H1 (cell line): ENCODE measurements at regions not wholly inside any gene's neighbourhood (a gene's known extent, or its start where the extent isn't known, plus 50 kb on each side); places are given as distances from the start of the nearest gene placed in this dataset.

Experiments
- CTCF ChIA-PET: fragments of 300-600 bp; sonication (Branson Sonifier 250); formaldehyde crosslinking; loops from one replicate; lab custom pipeline; 2021; ENCODE audit not compliant: partially characterized antibody; lab: Charles Lee
- POLR2A ChIA-PET: fragments of 300-600 bp; sonication (Branson Sonifier 250); formaldehyde crosslinking; loops from one replicate; lab custom pipeline; 2021; ENCODE audit warnings: inconsistent platforms; ENCODE audit not compliant: partially characterized antibody; lab: Charles Lee
- DNase-seq, 2 experiments: peaks; one replicate each; pipeline versions ENCODE4 v3.0.0 to v3.0.0-alpha.2; 2010 to 2022; ENCODE audit warnings: low spot score in 2 of 2, low read depth in 1 of 2, mixed read lengths in 1 of 2
- FAIRE-seq: peaks from 2 replicates; lab custom pipeline; 2011; peaks lifted over from hg19 to GRCh38; lab: Jason Lieb, UNC
- H2AFZ ChIP-seq: 2 replicates; pipeline ENCODE4 v1.8.1; 2012; ENCODE audit warnings: low read length, inconsistent platforms
- H2AK5ac ChIP-seq: 2 replicates; pipeline ENCODE4 v1.6.1; 2013; ENCODE audit warnings: low read depth, low read length
- H2BK120ac ChIP-seq: replicated peaks from 2 replicates; pipeline ENCODE3; 2013; ENCODE audit warnings: low read depth, low read length, inconsistent platforms
- H2BK12ac ChIP-seq: 2 replicates; pipeline ENCODE4 v1.6.1; 2013; ENCODE audit warnings: low read depth, low read length
- H2BK15ac ChIP-seq: 2 replicates; pipeline ENCODE4 v1.6.1; 2013; ENCODE audit warnings: low read length
- H2BK20ac ChIP-seq: 2 replicates; pipeline ENCODE4 v1.6.1; 2013; ENCODE audit warnings: low read length
- H2BK5ac ChIP-seq: 2 replicates; pipeline ENCODE4 v1.6.1; 2013; ENCODE audit warnings: low read depth, low read length
- H3K14ac ChIP-seq: 2 replicates; pipeline ENCODE4 v1.6.1; 2013; ENCODE audit warnings: inconsistent platforms; ENCODE audit not compliant: insufficient read length
- H3K18ac ChIP-seq: 2 replicates; pipeline ENCODE4 v1.6.1; 2013; ENCODE audit warnings: low read length; ENCODE audit errors: extremely low read depth
- H3K23ac ChIP-seq: 2 replicates; pipeline ENCODE4 v1.6.1; 2013; ENCODE audit warnings: inconsistent platforms; ENCODE audit not compliant: insufficient read length
- H3K23me2 ChIP-seq: 2 replicates; pipeline ENCODE4 v1.6.1; 2013; ENCODE audit warnings: low read depth, low read length
- H3K27ac ChIP-seq: 2 replicates; pipeline ENCODE4 v1.6.1; 2011; ENCODE audit warnings: low read depth, low read length, inconsistent platforms
- H3K27me3 ChIP-seq, 4 experiments: replicated peaks in 1 of 4; 1 replicate in 1 of 4; 2 replicates in 3 of 4; pipeline versions ENCODE4 v1.6.1 to v1.8.1; 2011 to 2013; ENCODE audit warnings: low read length in 3 of 4, mild to moderate bottlenecking in 3 of 4, inconsistent platforms in 2 of 4, mixed read lengths in 2 of 4, moderate library complexity in 1 of 4; ENCODE audit not compliant: control insufficient read depth in 3 of 4, insufficient read depth in 3 of 4; ENCODE audit errors: extremely low read depth in 1 of 4
- H3K36me3 ChIP-seq, 4 experiments: 2 replicates each; pipeline versions ENCODE4 v1.6.1 to v1.8.1; 2011 to 2013; ENCODE audit warnings: mild to moderate bottlenecking in 4 of 4, low read length in 3 of 4, moderate library complexity in 2 of 4, control low read depth in 1 of 4, inconsistent platforms in 1 of 4; ENCODE audit not compliant: insufficient read depth in 4 of 4, control insufficient read depth in 2 of 4
- H3K4ac ChIP-seq: replicated peaks from 2 replicates; pipeline ENCODE3; 2013; ENCODE audit warnings: low read length, low read depth, mixed read lengths, inconsistent platforms; ENCODE audit not compliant: insufficient read length
- H3K4me1 ChIP-seq, 4 experiments: replicated peaks in 1 of 4; 1 replicate in 1 of 4; 2 replicates in 3 of 4; pipeline versions ENCODE4 v1.6.1 to v1.8.1; 2011 to 2013; ENCODE audit warnings: low read length in 3 of 4, inconsistent platforms in 2 of 4, mixed read lengths in 1 of 4; ENCODE audit not compliant: insufficient read depth in 4 of 4, control insufficient read depth in 3 of 4
- H3K4me2 ChIP-seq, 2 experiments: 2 replicates each; pipeline versions ENCODE4 v1.6.1 to v1.8.1; 2011 to 2013; ENCODE audit warnings: low read depth in 2 of 2, low read length in 2 of 2, control low read depth in 1 of 2, inconsistent platforms in 1 of 2, mild to moderate bottlenecking in 1 of 2; ENCODE audit not compliant: insufficient read depth in 1 of 2
- H3K4me3 ChIP-seq, 4 experiments: fragments of 200-600, 300-600 bp in 1 of 4; sonication (generic), shearing (Covaris generic), sonication (Bioruptor Twin) in 1 of 4; 2 replicates each; pipeline versions ENCODE4 v1.5.1 to v1.8.1; 2011 to 2016; ENCODE audit warnings: low read length in 4 of 4, low read depth in 3 of 4, control low read depth in 2 of 4, inconsistent platforms in 2 of 4, mild to moderate bottlenecking in 2 of 4, mixed read lengths in 1 of 4, moderate library complexity in 1 of 4; ENCODE audit not compliant: insufficient read depth in 2 of 4; ENCODE audit errors: extremely low read depth in 1 of 4
- H3K56ac ChIP-seq: replicated peaks from 2 replicates; pipeline ENCODE3; 2013; ENCODE audit warnings: low read depth, mild to moderate bottlenecking, mixed read lengths, low read length, inconsistent platforms; ENCODE audit not compliant: insufficient read length
- H3K79me1 ChIP-seq: 2 replicates; pipeline ENCODE4 v1.6.1; 2013; ENCODE audit warnings: low read depth, low read length, control low read depth
- H3K79me2 ChIP-seq, 2 experiments: 2 replicates each; pipeline versions ENCODE4 v1.6.1 to v1.8.1; 2012 to 2013; ENCODE audit warnings: low read length in 2 of 2, mild to moderate bottlenecking in 2 of 2, inconsistent platforms in 1 of 2; ENCODE audit not compliant: insufficient read depth in 2 of 2, control insufficient read depth in 1 of 2
- H3K9ac ChIP-seq, 4 experiments: replicated peaks in 1 of 4; 1 replicate in 1 of 4; 2 replicates in 3 of 4; pipeline versions ENCODE4 v1.6.1 to v1.8.1; 2011 to 2013; ENCODE audit warnings: low read depth in 3 of 4, low read length in 3 of 4, control low read depth in 2 of 4, mild to moderate bottlenecking in 2 of 4, moderate library complexity in 2 of 4, inconsistent platforms in 1 of 4; ENCODE audit errors: extremely low read depth in 1 of 4
- H3K9me3 ChIP-seq, 2 experiments: 2 replicates each; pipeline versions ENCODE4 v1.6.1 to v1.8.1; 2012 to 2013; ENCODE audit warnings: mild to moderate bottlenecking in 2 of 2, moderate library complexity in 2 of 2, control low read depth in 1 of 2, inconsistent platforms in 1 of 2, low read depth in 1 of 2, low read length in 1 of 2, mixed read lengths in 1 of 2; ENCODE audit not compliant: insufficient read depth in 2 of 2
- H4K20me1 ChIP-seq, 2 experiments: replicated peaks in 1 of 2; 2 replicates each; pipeline versions ENCODE3 to v1.8.1; 2011 to 2013; ENCODE audit warnings: inconsistent platforms in 2 of 2, low read length in 2 of 2, mild to moderate bottlenecking in 1 of 2; ENCODE audit not compliant: insufficient read depth in 2 of 2, control insufficient read depth in 1 of 2
- H4K5ac ChIP-seq: 2 replicates; pipeline ENCODE4 v1.6.1; 2013; ENCODE audit warnings: low read length, low read depth, mixed read lengths, inconsistent platforms; ENCODE audit not compliant: insufficient read length
- H4K8ac ChIP-seq: 2 replicates; pipeline ENCODE4 v1.8.0; 2013; ENCODE audit warnings: mild to moderate bottlenecking, moderate library complexity, low read length, inconsistent platforms; ENCODE audit not compliant: insufficient read depth; ENCODE audit errors: extremely low read depth
- H4K91ac ChIP-seq: replicated peaks from 2 replicates; pipeline ENCODE3; 2013; ENCODE audit warnings: low read length, mixed read lengths, inconsistent platforms; ENCODE audit not compliant: insufficient read length
- CBX5 ChIP-seq: fragments of 300-800, 300-1000 bp; sonication (generic); IDR thresholded peaks from 2 replicates; pipeline ENCODE4 v1.7.1; 2016; ENCODE audit warnings: antibody characterized with exemption, low read length, low read depth
- GABPA ChIP-seq: IDR thresholded peaks from 2 replicates; pipeline ENCODE4 v1.6.1; 2011; ENCODE audit warnings: mild to moderate bottlenecking, low read length, moderate library complexity, borderline replicate concordance; ENCODE audit not compliant: insufficient read depth
- NRF1 ChIP-seq: IDR thresholded peaks from 2 replicates; pipeline ENCODE4 v1.6.1; 2011; ENCODE audit warnings: mild to moderate bottlenecking, low read depth, low read length, improper control_type of control experiment
- POLR2A ChIP-seq, 2 experiments: IDR thresholded peaks; 1 replicate in 1 of 2; 2 replicates in 1 of 2; pipeline ENCODE4 v1.6.1; 2011; ENCODE audit warnings: low read depth in 2 of 2, low read length in 2 of 2, mild to moderate bottlenecking in 2 of 2; ENCODE audit errors: control extremely low read depth in 1 of 2
- SIN3A ChIP-seq, 2 experiments: IDR thresholded peaks in 1 of 2; conservative IDR thresholded peaks in 1 of 2; 2 replicates each; pipeline ENCODE4 v1.6.1; 2011 to 2012; ENCODE audit warnings: low read length in 2 of 2, improper control_type of control experiment in 1 of 2, low read depth in 1 of 2, mild to moderate bottlenecking in 1 of 2
- WGBS, 2 experiments: shearing (Covaris generic) in 1 of 2; methylation state at CpG; one replicate each; pipeline versions ENCODE4 v1.1.6 to v1.1.7; 2013 to 2015; ENCODE audit warnings: low lambda C conversion rate in 2 of 2, mixed read lengths in 2 of 2, inconsistent platforms in 1 of 2, low coverage in 1 of 2, missing lambda C conversion rate in 1 of 2; ENCODE audit not compliant: insufficient replicate concordance in 2 of 2, insufficient coverage in 1 of 2, insufficient read length in 1 of 2; ENCODE audit errors: extremely low coverage in 1 of 2, missing lambda C conversion rate in 1 of 2; 5-methylcytosine and 5-hydroxymethylcytosine counted together

DNA sequence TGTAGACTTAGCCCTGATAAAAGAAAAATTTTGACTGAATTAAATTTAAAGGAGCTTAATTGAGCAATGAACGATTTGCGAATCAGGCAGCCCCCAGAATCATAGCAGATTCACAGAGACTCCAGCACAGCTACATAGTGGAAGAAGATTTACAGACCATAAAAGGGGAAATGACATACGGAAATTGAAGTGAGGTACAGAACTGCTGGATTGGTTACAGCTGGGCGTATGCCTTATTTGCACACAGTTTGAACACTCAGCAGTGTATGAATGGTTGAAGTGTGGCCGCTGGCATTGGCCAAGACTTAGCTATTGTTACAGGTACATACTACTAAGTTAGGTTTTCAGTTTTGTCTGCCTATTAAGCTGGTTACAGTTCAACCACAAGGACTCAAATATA lies 433.5 kb upstream of the CELF2 start:
- H3K9ac ChIP-seq: no peak overlapping the region
- CTCF ChIA-PET: no interaction called here

More for the DNA sequence above, 433.5 kb upstream of the CELF2 start:
- Histone ChIP-seq H2BK5ac (no peak overlapping the region), H3K79me2 (no peaks in the 10 kb centered on the region), H4K20me1 (no peaks in the 10 kb centered on the region), H3K23me2 (no peaks in the 10 kb centered on the region), H3K4ac (no peak overlapping the region), H2BK120ac (no peak overlapping the region), H3K56ac (no peak overlapping the region), H3K4me2 (no peak overlapping the region), H2BK15ac (no peak overlapping the region), H3K79me1 (no peaks in the 10 kb centered on the region), H3K27me3 (no peaks in the 10 kb centered on the region), H2BK20ac (no peak overlapping the region), H3K14ac (no peak overlapping the region), H2AK5ac (no peak overlapping the region), H2AFZ (no peak overlapping the region), H3K36me3 (no peaks in the 10 kb centered on the region), H4K8ac (no peak overlapping the region), H3K18ac (no peak overlapping the region), H3K23ac (no peak overlapping the region), H2BK12ac (no peak overlapping the region), H3K9me3 (no peaks in the 10 kb centered on the region), H3K27ac (no peak overlapping the region), H3K4me1 (peaks cover 0 to 3% (median 0%) of the 10 kb centered on the region in 4 experiments; a peak in 1 of 7 replicates), H4K91ac (no peak overlapping the region), H4K5ac (no peak overlapping the region), H3K4me3 (no peak overlapping the region)
- FAIRE-seq (no peak), DNase-seq (no peak)
- POLR2A ChIA-PET: no interaction called here
- WGBS, 2 experiments: 93% methylated on average over 5 of the region's 5 CpGs; no CpG with 5 or more reads in 1 of the 2 experiments
- TF ChIP-seq GABPA: no peak
- no peak for TF ChIP-seq POLR2A (IDR thresholded peaks at IDR 0.05; ENCODE audit: control extremely low read depth in 1 of 2, low read depth in 2 of 2, low read length in 2 of 2)
- no peak for TF ChIP-seq CBX5
- no peak for TF ChIP-seq SIN3A (conservative IDR thresholded peaks at IDR 0.05 in 1 of 2, IDR thresholded peaks at IDR 0.05 in 1 of 2; ENCODE audit: low read depth in 1 of 2, low read length in 2 of 2)
- no peak for TF ChIP-seq NRF1
